ENCODE measurements at regions not wholly inside any gene's neighbourhood (a gene's known extent, or its start where the extent isn't known, plus 50 kb on each side); places are given as distances from the start of the nearest gene placed in this dataset.

- no peak for TF ChIP-seq CTCF (conservative IDR thresholded peaks at IDR 0.05; ENCODE audit: low read length)
- no peak for TF ChIP-seq EZH2phosphoT487 (IDR thresholded peaks at IDR 0.05; ENCODE audit: borderline replicate concordance, low read depth, low read length)
Measured at GRCh38 chr4:66187175-66187720, 517.0 kb upstream of the EPHA5 start.

Measured in OCI-LY7 (cell line).